Heart left ventricle (tissue), 16 donors: ENCODE measurements at regions not wholly inside any gene's neighbourhood (a gene's known extent, or its start where the extent isn't known, plus 50 kb on each side); places are given as distances from the start of the nearest gene placed in this dataset.

Source experiments
- ATAC-seq, 4 donors: fragments of 200-7000 bp; cut with Tn5 transposase; one replicate each; pipeline ENCODE4 v1.9.1; 2020 to 2022; ENCODE audit warnings: moderate library complexity in 4 of 4, mild to moderate bottlenecking in 3 of 4, moderate number of reproducible peaks in 1 of 4
- DNase-seq, 5 donors: peaks; one replicate each; pipeline ENCODE4 v3.0.0-alpha.2; 2020
- H3K27ac ChIP-seq, 12 donors: fragments of 200-600 bp; sonication (generic) in 4 of 12; one replicate each; pipeline versions ENCODE4 v1.5.0 to v1.8.0; 2016 to 2022; ENCODE audit warnings: mild to moderate bottlenecking in 2 of 12
- H3K27me3 ChIP-seq, 9 donors: fragments of 200-600 bp; sonication (generic) in 2 of 9; one replicate each; pipeline versions ENCODE4 v1.5.1 to v1.8.0; 2016 to 2022; ENCODE audit warnings: mild to moderate bottlenecking in 3 of 9
- H3K36me3 ChIP-seq, 9 donors: fragments of 200-600 bp; sonication (generic) in 2 of 9; one replicate each; pipeline versions ENCODE4 v1.5.0 to v1.8.0; 2018 to 2022; ENCODE audit warnings: mild to moderate bottlenecking in 2 of 9
- H3K4me1 ChIP-seq, 12 donors: fragments of 200-600 bp; sonication (generic) in 4 of 12; one replicate each; pipeline versions ENCODE4 v1.5.0 to v1.8.0; 2016 to 2022; ENCODE audit warnings: mild to moderate bottlenecking in 3 of 12
- H3K4me3 ChIP-seq, 12 donors: fragments of 200-600 bp; sonication (generic) in 4 of 12; one replicate each; pipeline versions ENCODE4 v1.5.0 to v1.8.0; 2017 to 2022; ENCODE audit warnings: mild to moderate bottlenecking in 9 of 12, moderate library complexity in 4 of 12
- H3K9me3 ChIP-seq, 12 donors: fragments of 200-600 bp; sonication (generic) in 4 of 12; one replicate each; pipeline versions ENCODE4 v1.5.0 to v1.8.0; 2016 to 2022; ENCODE audit warnings: mild to moderate bottlenecking in 1 of 12
- POLR2A ChIP-seq, 2 donors: fragments of 450-650 bp; IDR thresholded peaks; one replicate each; pipeline ENCODE4 v1.6.1; 2017; ENCODE audit warnings: antibody characterized with exemption in 2 of 2, mild to moderate bottlenecking in 2 of 2, moderate library complexity in 2 of 2
- WGBS, 4 donors: extraction: QIAGEN DNeasy Blood & Tissue Kit in 2 of 4; methylation state at CpG; one replicate each; pipeline versions ENCODE4 v1.1.5 to v1.1.7; 2013 to 2018; 5-methylcytosine and 5-hydroxymethylcytosine counted together
- intact Hi-C, 10 donors: fragments of 100-400 bp; cut with DNase I; formaldehyde crosslinking; loops; one replicate each; pipeline versions ENCODE4 v1.11.1 to v1.14.2; 2022
- TF ChIP-seq, protein P1 (sequence below), 12 donors: fragments of 200-600 bp; sonication (generic) in 4 of 12; IDR thresholded peaks; one replicate each; pipeline versions ENCODE4 v1.5.0 to v1.8.0; 2018 to 2022; ENCODE audit warnings: antibody characterized with exemption in 12 of 12, mild to moderate bottlenecking in 5 of 12
- donor health status: ischemic (EF 13 %, LVEDD 7.1; RV severe dilation, severe dysfunction).
- donor health status: healthy with polysubstance abuse.
- donor health status: DM: no; HTN: yes; CAD: no.
- donor health status: DM: no; HTN: no; CAD: no.
- donor health status: ischemic (EF 25% LVEDD 6.9; RV normal size, moderate dysfunction).
- donor health status: ischemic (EF 25% LVEDD 5.7; RV mildly dilated, moderate dysfunction).
- donor health status: healthy.
- donor health status: DM: yes; HTN: yes; CAD: no.
- donor health status: ischemic (EF 35%, LVEDD 5.7; RV mildly dilated, moderate dysfunction).
- donor health status: nonischemic (EF 11% LVEDD 7.7; RV severe dilation, severe dysfunction).
- donor health status: DM: yes; HTN: yes; CAD: no.
- donor health status: PGD.
- donor health status: ischemic (EF 29% LVEDD 5.4; RV normal size, mild dysfunction).
- donor health status: nonischemic (EF 23%, LVEDD 6.1; RV moderate dilation, normal function).

DNA sequence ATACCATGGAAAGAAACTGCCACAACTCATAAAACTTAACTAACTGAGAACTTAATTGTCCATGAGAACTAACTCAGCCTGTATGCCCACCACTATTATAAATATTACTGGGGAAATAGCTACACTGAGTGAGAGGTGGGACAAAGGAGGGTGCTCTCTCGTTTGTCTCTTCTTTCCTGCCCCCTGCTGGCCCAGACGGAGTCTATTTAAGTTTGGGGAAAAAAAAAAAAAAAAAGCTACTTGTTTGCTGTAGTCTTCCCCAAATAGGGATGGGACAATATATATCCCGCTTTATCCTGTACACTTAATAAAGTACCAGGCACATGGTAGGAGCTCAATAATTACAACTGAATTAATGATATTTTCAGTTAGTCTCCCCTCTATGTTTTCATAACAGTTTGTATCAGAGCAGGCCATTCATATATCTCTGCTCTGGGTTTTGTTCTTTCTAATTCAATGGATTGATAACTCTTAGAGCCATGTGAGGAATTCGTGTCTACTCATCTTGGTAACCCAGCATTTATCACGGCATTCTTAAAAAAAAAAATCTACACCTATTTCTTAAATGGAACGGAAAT is 647.6 kb upstream of the PKDCC start:
- Histone ChIP-seq H3K36me3 (no peaks in the 10 kb centered on the region), H3K9me3 (peaks cover 0 to 15% (median 7%) of the 10 kb centered on the region in 12 donors), H3K27ac (no peak overlapping the region), H3K27me3 (no peaks in the 10 kb centered on the region), H3K4me3 (no peak overlapping the region), H3K4me1 (no peaks in the 10 kb centered on the region)
- intact Hi-C loops: loop anchor here in 1 of 10 donors (10.0 kb wide), 1 partner anchor 1485 kb away; no protein-coding TSS in a partner anchor
- DNase-seq (no peak), ATAC-seq (no peak)
- no peak for TF ChIP-seq POLR2A (IDR thresholded peaks at IDR 0.05)
- TF ChIP-seq, protein P1, sequence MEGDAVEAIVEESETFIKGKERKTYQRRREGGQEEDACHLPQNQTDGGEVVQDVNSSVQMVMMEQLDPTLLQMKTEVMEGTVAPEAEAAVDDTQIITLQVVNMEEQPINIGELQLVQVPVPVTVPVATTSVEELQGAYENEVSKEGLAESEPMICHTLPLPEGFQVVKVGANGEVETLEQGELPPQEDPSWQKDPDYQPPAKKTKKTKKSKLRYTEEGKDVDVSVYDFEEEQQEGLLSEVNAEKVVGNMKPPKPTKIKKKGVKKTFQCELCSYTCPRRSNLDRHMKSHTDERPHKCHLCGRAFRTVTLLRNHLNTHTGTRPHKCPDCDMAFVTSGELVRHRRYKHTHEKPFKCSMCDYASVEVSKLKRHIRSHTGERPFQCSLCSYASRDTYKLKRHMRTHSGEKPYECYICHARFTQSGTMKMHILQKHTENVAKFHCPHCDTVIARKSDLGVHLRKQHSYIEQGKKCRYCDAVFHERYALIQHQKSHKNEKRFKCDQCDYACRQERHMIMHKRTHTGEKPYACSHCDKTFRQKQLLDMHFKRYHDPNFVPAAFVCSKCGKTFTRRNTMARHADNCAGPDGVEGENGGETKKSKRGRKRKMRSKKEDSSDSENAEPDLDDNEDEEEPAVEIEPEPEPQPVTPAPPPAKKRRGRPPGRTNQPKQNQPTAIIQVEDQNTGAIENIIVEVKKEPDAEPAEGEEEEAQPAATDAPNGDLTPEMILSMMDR (IDR thresholded peaks at IDR 0.05): peak in 7 of 12 donors; percentile 15 to 39 (median 32)
- 44 to 60% (median 53%) methylated on average over 6 of the region's 6 CpGs for WGBS, 4 donors

DNA sequence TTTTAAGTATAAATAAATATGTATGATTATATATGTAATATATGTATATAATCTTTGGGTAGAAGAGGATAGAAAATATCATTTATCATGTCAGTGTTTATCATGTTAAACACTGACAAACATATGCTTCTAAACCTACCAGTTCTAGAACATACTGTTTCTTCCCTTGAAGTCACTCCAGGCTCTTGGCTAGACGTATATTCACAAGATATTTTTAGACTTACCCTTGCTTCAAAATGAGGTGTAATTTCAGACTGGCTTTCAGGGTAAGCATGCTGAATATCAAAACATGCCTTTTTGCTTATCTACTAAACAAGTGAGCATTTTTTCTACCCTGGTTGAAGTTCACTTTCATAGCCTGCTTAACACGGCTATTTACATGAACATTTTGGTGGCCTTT is 642.4 kb upstream of the PKDCC start:
- intact Hi-C loops: loop anchor here in 1 of 10 donors (10.0 kb wide), 1 partner anchor 1491 kb away; no protein-coding TSS in a partner anchor
- DNase-seq (no peak), ATAC-seq (no peak)
- H3K27me3 ChIP-seq: no peaks in the 10 kb centered on the region
- H3K4me1 ChIP-seq: peaks cover 0 to 7% (median 0%) of the 10 kb centered on the region in 12 donors
- TF ChIP-seq, protein P1 (IDR thresholded peaks at IDR 0.05): no peak
- TF ChIP-seq POLR2A (IDR thresholded peaks at IDR 0.05): no peak
- no peak overlapping the region for H3K27ac ChIP-seq
- peaks cover 0 to under 1% (median 0%) of the 10 kb centered on the region in 12 donors for H3K9me3 ChIP-seq
- no peaks in the 10 kb centered on the region for H3K36me3 ChIP-seq
- WGBS, 4 donors: 44 to 51% (median 46%) methylated on average over 2 of the region's 2 CpGs
- H3K4me3 ChIP-seq: no peak overlapping the region

DNA sequence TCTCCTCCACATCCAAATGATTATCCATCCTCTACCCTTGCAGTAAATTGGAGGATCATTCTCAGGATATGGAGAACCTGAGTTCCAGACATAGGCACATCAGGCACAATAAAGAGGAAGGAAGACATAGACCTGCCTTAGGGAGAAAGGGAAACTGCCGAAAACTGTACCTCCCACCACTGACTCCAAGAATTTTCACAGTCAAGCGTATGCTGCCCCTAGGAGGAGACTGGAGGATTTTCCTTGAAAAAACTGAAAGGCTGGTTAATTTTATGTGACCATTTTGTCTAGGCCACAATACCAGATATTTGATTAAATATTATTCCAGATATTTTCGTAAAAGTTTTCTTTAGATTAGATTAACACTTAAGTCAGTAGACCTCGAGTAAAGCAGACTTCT is 638.5 kb upstream of the PKDCC start:
- Histone ChIP-seq H3K4me3 (no peak overlapping the region), H3K27ac (no peak overlapping the region), H3K9me3 (peaks cover 0 to 4% (median 0%) of the 10 kb centered on the region in 12 donors), H3K4me1 (peaks cover 0 to 12% (median 0%) of the 10 kb centered on the region in 12 donors), H3K36me3 (no peaks in the 10 kb centered on the region), H3K27me3 (no peaks in the 10 kb centered on the region)
- no peak for DNase-seq
- 61 to 80% (median 73%) methylated on average over 4 of the region's 4 CpGs for WGBS, 4 donors
- ATAC-seq: no peak
- intact Hi-C loops: loop anchor here in 1 of 10 donors (10.0 kb wide), 1 partner anchor 1495 kb away; no protein-coding TSS in a partner anchor
- no peak for TF ChIP-seq POLR2A (IDR thresholded peaks at IDR 0.05)
- TF ChIP-seq, protein P1 (IDR thresholded peaks at IDR 0.05): no peak

DNA sequence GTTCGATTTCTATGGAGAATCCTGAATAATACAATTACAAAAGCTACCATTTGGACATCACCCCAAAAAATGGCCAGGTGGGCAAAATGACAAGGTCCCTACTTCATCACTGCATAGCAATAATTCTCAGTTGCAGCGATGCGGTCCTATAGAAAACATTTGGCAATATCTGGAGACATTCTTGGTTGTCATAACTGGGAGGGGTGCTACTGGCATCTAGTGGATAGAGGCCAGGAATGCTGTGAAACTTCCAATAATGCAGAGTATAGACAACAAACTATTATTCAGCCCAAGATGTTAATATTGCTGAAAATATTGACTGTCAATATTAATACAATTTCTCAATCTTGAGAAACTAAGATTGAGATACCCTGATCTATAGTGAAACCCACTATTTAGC is 637.8 kb upstream of the PKDCC start:
- Histone ChIP-seq H3K27me3 (no peaks in the 10 kb centered on the region), H3K27ac (no peak overlapping the region), H3K9me3 (peaks cover 0 to 4% (median 0%) of the 10 kb centered on the region in 12 donors), H3K4me1 (peaks cover 0 to 12% (median 0%) of the 10 kb centered on the region in 12 donors), H3K4me3 (no peak overlapping the region), H3K36me3 (no peaks in the 10 kb centered on the region)
- ATAC-seq (no peak), DNase-seq (no peak)
- WGBS, 4 donors: 83 to 88% (median 86%) methylated on average over 3 of the region's 3 CpGs
- no peak for TF ChIP-seq POLR2A (IDR thresholded peaks at IDR 0.05)
- TF ChIP-seq, protein P1 (IDR thresholded peaks at IDR 0.05): no peak
- intact Hi-C loops: loop anchor here in 7 of 10 donors (5.0 to 10.0 kb wide), 6 partner anchors 77 to 375 kb away; no protein-coding TSS in a partner anchor
